ENCODE measurements at regions not wholly inside any gene's neighbourhood (a gene's known extent, or its start where the extent isn't known, plus 50 kb on each side); places are given as distances from the start of the nearest gene placed in this dataset.

DNA sequence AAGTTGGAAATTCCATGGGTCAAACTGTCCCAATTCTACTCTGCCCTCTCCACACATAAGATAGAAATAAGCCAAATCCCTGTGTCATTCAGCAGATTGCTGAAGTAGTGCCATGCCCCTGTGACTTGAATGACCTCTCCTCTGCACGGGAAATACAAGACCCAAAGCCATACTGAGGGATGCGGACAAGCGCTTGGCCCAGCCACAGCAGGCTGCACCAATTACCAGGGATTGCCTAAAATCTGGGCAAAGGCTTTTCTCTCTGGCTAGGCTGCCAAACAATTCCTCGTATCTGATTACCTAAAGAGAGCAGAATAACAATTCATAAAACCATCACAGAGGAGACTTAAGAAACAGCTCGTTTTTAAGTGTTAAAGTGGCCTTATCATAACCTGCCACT, 421.8 kb upstream of the JARID2 start:
- no peak overlapping the region for H3K4me3 ChIP-seq
- H3K4me1 ChIP-seq, result peaks cover 0 to 23% (median 13%) of the 10 kb centered on the region in 9 donors
- H3K27me3 ChIP-seq, result no peaks in the 10 kb centered on the region
- peak in 1 of 8 donors; percentile 29 for ATAC-seq
- no peak for DNase-seq
- whole genome bisulfite sequencing, 2 donors, result 60 to 63% methylated on average over 5 of the region's 5 CpGs
- intact Hi-C loops (cut with DNase I), result no loop called here
- peak overlapping the region in 1 of 10 donors; percentile 13 for H3K27ac ChIP-seq
- TF ChIP-seq, protein P1, sequence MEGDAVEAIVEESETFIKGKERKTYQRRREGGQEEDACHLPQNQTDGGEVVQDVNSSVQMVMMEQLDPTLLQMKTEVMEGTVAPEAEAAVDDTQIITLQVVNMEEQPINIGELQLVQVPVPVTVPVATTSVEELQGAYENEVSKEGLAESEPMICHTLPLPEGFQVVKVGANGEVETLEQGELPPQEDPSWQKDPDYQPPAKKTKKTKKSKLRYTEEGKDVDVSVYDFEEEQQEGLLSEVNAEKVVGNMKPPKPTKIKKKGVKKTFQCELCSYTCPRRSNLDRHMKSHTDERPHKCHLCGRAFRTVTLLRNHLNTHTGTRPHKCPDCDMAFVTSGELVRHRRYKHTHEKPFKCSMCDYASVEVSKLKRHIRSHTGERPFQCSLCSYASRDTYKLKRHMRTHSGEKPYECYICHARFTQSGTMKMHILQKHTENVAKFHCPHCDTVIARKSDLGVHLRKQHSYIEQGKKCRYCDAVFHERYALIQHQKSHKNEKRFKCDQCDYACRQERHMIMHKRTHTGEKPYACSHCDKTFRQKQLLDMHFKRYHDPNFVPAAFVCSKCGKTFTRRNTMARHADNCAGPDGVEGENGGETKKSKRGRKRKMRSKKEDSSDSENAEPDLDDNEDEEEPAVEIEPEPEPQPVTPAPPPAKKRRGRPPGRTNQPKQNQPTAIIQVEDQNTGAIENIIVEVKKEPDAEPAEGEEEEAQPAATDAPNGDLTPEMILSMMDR (IDR thresholded peaks at IDR 0.05), result no peak
- no peaks in the 10 kb centered on the region for H3K9me3 ChIP-seq
- no peaks in the 10 kb centered on the region for H3K36me3 ChIP-seq

DNA sequence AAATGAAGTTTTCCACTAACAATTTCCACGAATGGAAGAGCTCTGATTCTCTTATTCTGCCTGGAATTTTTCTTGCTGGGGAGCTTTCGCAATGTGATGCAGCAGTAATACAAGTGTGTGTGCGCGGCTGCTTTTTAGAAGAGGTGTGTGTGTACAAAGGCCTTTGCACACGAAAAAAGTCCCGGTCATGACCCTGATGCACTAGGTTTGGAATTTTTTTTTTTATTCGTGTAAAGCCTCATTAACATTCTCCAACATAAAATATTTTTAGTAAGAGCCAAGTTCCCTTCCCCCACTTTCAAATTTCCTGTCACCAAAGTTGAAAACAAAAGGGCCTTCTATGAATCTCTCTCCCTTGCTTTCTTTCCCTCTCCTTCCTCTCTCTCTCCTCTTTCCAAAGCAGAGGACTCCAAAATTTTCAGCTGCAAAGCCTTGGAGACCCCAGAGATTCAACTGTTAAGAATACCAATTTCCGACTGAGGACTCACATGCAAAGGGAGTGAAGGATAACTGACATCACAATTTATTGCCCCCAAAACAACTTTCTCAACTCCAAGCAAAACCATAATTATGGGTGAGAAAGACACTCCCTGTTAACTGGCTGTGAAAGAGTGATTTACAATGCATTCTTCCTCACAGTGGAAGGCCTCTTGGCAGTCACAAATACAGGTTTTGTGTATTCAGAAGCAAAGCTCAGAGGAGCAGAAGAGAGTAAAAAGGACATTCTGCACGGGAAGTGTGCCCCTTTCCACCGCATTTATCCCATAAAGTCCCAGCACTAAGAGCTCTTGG, 421.2 kb upstream of the JARID2 start:
- DNase-seq (no peak), ATAC-seq (no peak)
- peak overlapping the region in 1 of 10 donors; percentile 13 for H3K27ac ChIP-seq
- no peak overlapping the region for H3K4me3 ChIP-seq
- peaks cover 0 to 23% (median 13%) of the 10 kb centered on the region in 9 donors for H3K4me1 ChIP-seq
- TF ChIP-seq, protein P1 (IDR thresholded peaks at IDR 0.05), result no peak
- intact Hi-C loops (cut with DNase I), result no loop called here
- H3K27me3 ChIP-seq, result no peaks in the 10 kb centered on the region
- no peaks in the 10 kb centered on the region for H3K36me3 ChIP-seq
- H3K9me3 ChIP-seq, result no peaks in the 10 kb centered on the region
- WGBS, 2 donors, result 61 to 67% methylated on average over 10 of the region's 10 CpGs

DNA sequence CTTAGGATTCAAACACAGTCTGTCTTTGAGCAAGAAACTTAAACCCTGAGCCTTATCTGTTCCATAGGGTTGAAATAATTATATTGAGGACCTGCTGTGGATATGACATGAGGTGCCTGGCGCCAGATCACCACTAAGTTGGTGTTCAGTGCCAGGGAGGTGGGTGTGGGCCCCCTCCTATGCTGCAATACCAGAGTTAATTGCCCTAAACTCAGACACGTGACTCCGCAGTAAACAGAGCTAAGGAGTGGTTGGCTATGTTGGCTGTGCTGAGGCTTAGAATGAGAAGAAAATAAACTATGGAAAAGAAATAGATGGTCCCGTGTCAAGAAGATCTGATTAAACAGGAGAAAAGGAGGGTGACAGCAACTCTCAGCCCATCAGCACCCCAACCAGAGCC, 419.4 kb upstream of the JARID2 start:
- WGBS, 2 donors, result 96 to 97% methylated on average over 4 of the region's 4 CpGs
- no peak overlapping the region for H3K4me3 ChIP-seq
- no peaks in the 10 kb centered on the region for H3K36me3 ChIP-seq
- ATAC-seq (no peak), DNase-seq (no peak)
- no peaks in the 10 kb centered on the region for H3K9me3 ChIP-seq
- H3K27ac ChIP-seq, result no peak overlapping the region
- peaks cover 0 to 23% (median 13%) of the 10 kb centered on the region in 9 donors for H3K4me1 ChIP-seq
- TF ChIP-seq, protein P1 (IDR thresholded peaks at IDR 0.05), result no peak
- intact Hi-C loops (cut with DNase I), result no loop called here
- H3K27me3 ChIP-seq, result no peaks in the 10 kb centered on the region

DNA sequence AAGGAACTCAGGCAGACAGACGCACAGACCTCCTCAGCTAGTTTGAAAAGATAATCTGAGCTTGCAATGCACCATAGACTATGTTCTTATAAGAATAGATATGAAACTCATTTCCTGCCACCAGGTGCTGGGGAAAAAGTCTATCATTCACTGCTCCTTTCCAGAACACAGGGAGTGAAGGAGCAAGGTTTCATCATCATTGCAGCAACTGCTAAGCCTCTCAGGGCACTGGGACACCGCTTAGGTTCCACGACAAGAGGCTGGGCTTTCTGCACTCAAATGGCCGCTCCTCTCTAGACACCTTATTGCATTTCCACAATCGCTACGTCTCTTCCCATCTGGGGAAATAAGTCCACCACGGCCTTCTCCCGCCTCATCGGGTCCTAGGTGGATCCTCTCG, 418.5 kb upstream of the JARID2 start:
- Histone ChIP-seq H3K36me3 (no peaks in the 10 kb centered on the region), H3K27ac (no peak overlapping the region), H3K4me1 (peaks cover 0 to 23% (median 13%) of the 10 kb centered on the region in 9 donors), H3K9me3 (no peaks in the 10 kb centered on the region), H3K27me3 (no peaks in the 10 kb centered on the region), H3K4me3 (no peak overlapping the region)
- TF ChIP-seq, protein P1 (IDR thresholded peaks at IDR 0.05), result no peak
- intact Hi-C loops (cut with DNase I), result no loop called here
- 95 to 98% methylated on average over 10 of the region's 10 CpGs for whole genome bisulfite sequencing, 2 donors
- DNase-seq (no peak), ATAC-seq (no peak)
